ENCODE measurements at regions not wholly inside any gene's neighbourhood (a gene's known extent, or its start where the extent isn't known, plus 50 kb on each side); places are given as distances from the start of the nearest gene placed in this dataset.

DNA sequence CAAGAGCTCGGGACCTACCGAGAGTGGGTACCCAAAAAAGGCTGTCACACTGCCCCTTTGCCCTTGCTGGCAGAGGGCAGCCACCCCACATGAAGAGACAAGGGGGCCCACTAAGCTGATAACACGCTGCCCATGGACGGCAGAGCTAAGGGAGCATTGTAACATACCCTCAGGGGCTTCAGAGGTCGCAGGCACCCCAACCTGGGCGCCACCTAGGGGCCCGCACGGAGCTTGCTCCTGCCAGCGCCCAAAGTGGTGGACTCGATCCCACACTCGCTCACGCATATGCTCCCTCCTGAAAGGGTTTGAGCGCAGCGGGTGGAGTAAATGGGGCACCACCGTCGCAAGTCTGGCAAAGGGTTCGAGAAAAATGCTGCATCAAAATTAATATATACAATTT lies 975.4 kb downstream of the ZPLD1 start:
- no peaks in the 10 kb centered on the region for H3F3A ChIP-seq (ENCODE audit: low read depth)
- TF ChIP-seq, protein P1, sequence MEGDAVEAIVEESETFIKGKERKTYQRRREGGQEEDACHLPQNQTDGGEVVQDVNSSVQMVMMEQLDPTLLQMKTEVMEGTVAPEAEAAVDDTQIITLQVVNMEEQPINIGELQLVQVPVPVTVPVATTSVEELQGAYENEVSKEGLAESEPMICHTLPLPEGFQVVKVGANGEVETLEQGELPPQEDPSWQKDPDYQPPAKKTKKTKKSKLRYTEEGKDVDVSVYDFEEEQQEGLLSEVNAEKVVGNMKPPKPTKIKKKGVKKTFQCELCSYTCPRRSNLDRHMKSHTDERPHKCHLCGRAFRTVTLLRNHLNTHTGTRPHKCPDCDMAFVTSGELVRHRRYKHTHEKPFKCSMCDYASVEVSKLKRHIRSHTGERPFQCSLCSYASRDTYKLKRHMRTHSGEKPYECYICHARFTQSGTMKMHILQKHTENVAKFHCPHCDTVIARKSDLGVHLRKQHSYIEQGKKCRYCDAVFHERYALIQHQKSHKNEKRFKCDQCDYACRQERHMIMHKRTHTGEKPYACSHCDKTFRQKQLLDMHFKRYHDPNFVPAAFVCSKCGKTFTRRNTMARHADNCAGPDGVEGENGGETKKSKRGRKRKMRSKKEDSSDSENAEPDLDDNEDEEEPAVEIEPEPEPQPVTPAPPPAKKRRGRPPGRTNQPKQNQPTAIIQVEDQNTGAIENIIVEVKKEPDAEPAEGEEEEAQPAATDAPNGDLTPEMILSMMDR (IDR thresholded peaks at IDR 0.05) = peak; percentile 58
- TF ChIP-seq EZH2 (IDR thresholded peaks at IDR 0.05) (no peak), EZH2phosphoT487 (IDR thresholded peaks at IDR 0.05) (no peak)
- peak overlapping the region; percentile 85 for H2AFZ ChIP-seq (replicated peaks)
- H3K9ac ChIP-seq = no peak overlapping the region
- H3K4me1 Mint-ChIP-seq = no peaks in the 10 kb centered on the region
- no peaks in the 10 kb centered on the region for H3K79me2 ChIP-seq (ENCODE audit: low read depth)
- H3K4me1 ChIP-seq = no peaks in the 10 kb centered on the region
- no peak overlapping the region for H3K4me3 ChIP-seq
- no peaks in the 10 kb centered on the region for H3K9me3 ChIP-seq (ENCODE audit: low read depth)
- peak; percentile 36 for DNase-seq (ENCODE audit: low spot score)
- no peak overlapping the region for H3K27ac Mint-ChIP-seq
- H3K27ac ChIP-seq = no peak overlapping the region
- H3K4me3 Mint-ChIP-seq = no peak overlapping the region
- H3K36me3 ChIP-seq = no peaks in the 10 kb centered on the region
- no peaks in the 10 kb centered on the region for H3K27me3 ChIP-seq
- H3K27me3 Mint-ChIP-seq (ENCODE audit: insufficient read depth, low read depth) = no peaks in the 10 kb centered on the region
- no peaks in the 10 kb centered on the region for H3K36me3 Mint-ChIP-seq
- H3K4me2 ChIP-seq = no peak overlapping the region
- no peaks in the 10 kb centered on the region for H4K20me1 ChIP-seq (ENCODE audit: low read depth)
- no peaks in the 10 kb centered on the region for H3K9me3 Mint-ChIP-seq

DNA sequence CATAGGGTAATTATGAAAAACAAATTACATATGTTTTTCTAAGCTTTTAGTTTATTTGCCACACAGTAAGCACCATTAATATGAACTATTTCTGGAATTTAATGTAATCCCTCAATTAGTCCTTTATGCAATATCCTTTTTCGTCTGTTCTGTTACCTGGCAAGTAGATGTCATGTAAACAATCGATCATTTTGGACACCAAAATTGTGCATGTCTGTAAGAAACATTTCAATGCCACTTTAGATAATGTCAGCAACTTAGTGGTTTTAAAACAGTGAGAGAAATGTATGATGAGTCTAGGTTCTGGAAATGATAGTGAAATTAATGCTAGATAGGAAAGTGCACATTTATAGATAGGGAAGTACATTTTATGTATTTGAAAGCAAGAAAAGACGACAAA lies 986.6 kb downstream of the ZPLD1 start:
- no peaks in the 10 kb centered on the region for H3K9me3 ChIP-seq (ENCODE audit: low read depth)
- H3K27me3 ChIP-seq = no peaks in the 10 kb centered on the region
- no peak overlapping the region for H3K9ac ChIP-seq
- no peaks in the 10 kb centered on the region for H3K36me3 Mint-ChIP-seq
- H4K20me1 ChIP-seq (ENCODE audit: low read depth) = no peaks in the 10 kb centered on the region
- no peaks in the 10 kb centered on the region for H3K27me3 Mint-ChIP-seq (ENCODE audit: insufficient read depth, low read depth)
- no peak for TF ChIP-seq EZH2 (IDR thresholded peaks at IDR 0.05)
- no peak for TF ChIP-seq EZH2phosphoT487 (IDR thresholded peaks at IDR 0.05)
- TF ChIP-seq, protein P1 (IDR thresholded peaks at IDR 0.05) = no peak
- no peaks in the 10 kb centered on the region for H3F3A ChIP-seq (ENCODE audit: low read depth)
- H3K4me3 Mint-ChIP-seq = no peak overlapping the region
- H3K4me1 ChIP-seq = no peaks in the 10 kb centered on the region
- H3K36me3 ChIP-seq = no peaks in the 10 kb centered on the region
- H2AFZ ChIP-seq (replicated peaks) = no peak overlapping the region
- no peaks in the 10 kb centered on the region for H3K9me3 Mint-ChIP-seq
- no peak for DNase-seq (ENCODE audit: low spot score)
- H3K4me2 ChIP-seq = no peak overlapping the region
- no peak overlapping the region for H3K4me3 ChIP-seq
- no peak overlapping the region for H3K27ac ChIP-seq
- no peaks in the 10 kb centered on the region for H3K79me2 ChIP-seq (ENCODE audit: low read depth)
- H3K4me1 Mint-ChIP-seq = no peaks in the 10 kb centered on the region
- H3K27ac Mint-ChIP-seq = no peak overlapping the region

DNA sequence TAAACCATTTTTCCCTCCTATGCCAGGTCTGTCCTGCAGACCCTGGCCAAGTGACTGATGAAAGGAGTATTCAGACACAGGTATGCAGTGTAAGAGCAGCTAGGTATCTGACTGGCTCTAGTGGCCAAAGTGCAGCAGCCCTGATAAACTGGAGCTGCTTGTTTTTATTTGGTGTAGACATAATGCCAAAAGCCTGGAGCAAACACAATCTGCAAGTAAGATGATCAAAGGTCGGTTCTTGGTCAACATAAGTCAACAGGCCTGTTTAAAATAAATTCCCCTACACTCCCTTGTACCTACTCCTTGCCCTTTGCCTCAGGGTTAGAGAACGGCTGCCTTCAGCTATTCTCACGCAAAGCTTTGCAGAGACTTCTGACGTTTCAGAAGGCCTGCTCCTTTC lies 1003.1 kb downstream of the ZPLD1 start:
- H3K4me1 ChIP-seq = no peaks in the 10 kb centered on the region
- TF ChIP-seq EZH2phosphoT487 (IDR thresholded peaks at IDR 0.05) (no peak), EZH2 (IDR thresholded peaks at IDR 0.05) (no peak)
- TF ChIP-seq, protein P1 (IDR thresholded peaks at IDR 0.05) = no peak
- Mint-ChIP-seq H3K9me3 (peaks cover 12% of the 10 kb centered on the region), H3K27me3 (ENCODE audit: insufficient read depth, low read depth) (no peaks in the 10 kb centered on the region), H3K27ac (no peak overlapping the region), H3K36me3 (peaks cover 3% of the 10 kb centered on the region), H3K4me1 (no peaks in the 10 kb centered on the region), H3K4me3 (no peak overlapping the region)
- no peak overlapping the region for H3K27ac ChIP-seq
- H4K20me1 ChIP-seq (ENCODE audit: low read depth) = no peaks in the 10 kb centered on the region
- no peaks in the 10 kb centered on the region for H3K9me3 ChIP-seq (ENCODE audit: low read depth)
- no peaks in the 10 kb centered on the region for H3K36me3 ChIP-seq
- H3K4me2 ChIP-seq = no peak overlapping the region
- H2AFZ ChIP-seq (replicated peaks) = no peak overlapping the region
- no peak overlapping the region for H3K4me3 ChIP-seq
- DNase-seq (ENCODE audit: low spot score) = no peak
- H3F3A ChIP-seq (ENCODE audit: low read depth) = no peaks in the 10 kb centered on the region
- H3K79me2 ChIP-seq (ENCODE audit: low read depth) = no peaks in the 10 kb centered on the region
- no peak overlapping the region for H3K9ac ChIP-seq
- no peaks in the 10 kb centered on the region for H3K27me3 ChIP-seq

Data from neural progenitor cell (in vitro differentiated cells).